RWPE1 (cell line): ENCODE measurements at regions not wholly inside any gene's neighbourhood (a gene's known extent, or its start where the extent isn't known, plus 50 kb on each side); places are given as distances from the start of the nearest gene placed in this dataset.

Experiments used
- CTCF ChIA-PET: fragments of 350-600 bp; sonication (Branson Sonifier 250); formaldehyde crosslinking; extraction: SDS; loops from one replicate; lab custom pipeline; 2021; lab: Yijun Ruan, JAX
- POLR2A ChIA-PET: fragments of 400-600 bp; formaldehyde crosslinking; extraction: SDS; loops from one replicate; lab custom pipeline; 2020; ENCODE audit warnings: antibody characterized with exemption; ENCODE audit not compliant: low non-redundant PET; lab: Yijun Ruan, JAX
- DNase-seq: peaks from one replicate; pipeline ENCODE4 v3.0.0; 2012; ENCODE audit warnings: low spot score
- H3K27ac ChIP-seq: fragments of 450-650 bp; 2 replicates; pipeline ENCODE4 v1.5.1; 2017
- CTCF ChIP-seq: fragments of 450-650 bp; conservative IDR thresholded peaks from 2 replicates; pipeline ENCODE4 v1.5.1; 2017; ENCODE audit warnings: low read depth, mild to moderate bottlenecking

- no peak overlapping the region for H3K27ac ChIP-seq
- no peak for DNase-seq
- ChIA-PET POLR2A (no interaction called here), CTCF (no interaction called here)
- no peak for TF ChIP-seq CTCF
These were observed 154.2 kb downstream of the SHOX start for GRCh38 chrX:784829-785228.

- DNase-seq: no peak
- no peak overlapping the region for H3K27ac ChIP-seq
- CTCF ChIA-PET: no interaction called here
- POLR2A ChIA-PET: no interaction called here
- TF ChIP-seq CTCF: no peak
These were observed 150.9 kb downstream of the SHOX start for GRCh38 chrX:781224-782204.

GRCh38 chrX:776529-777230 lies 146.1 kb downstream of the SHOX start:
- DNase-seq: peak; percentile 1
- TF ChIP-seq CTCF: no peak
- no peak overlapping the region for H3K27ac ChIP-seq
- ChIA-PET POLR2A (no interaction called here), CTCF (no interaction called here)

- no peak for TF ChIP-seq CTCF
- CTCF ChIA-PET: no interaction called here
- no peak for DNase-seq
- no peak overlapping the region for H3K27ac ChIP-seq
- POLR2A ChIA-PET: no interaction called here
These were observed 145.5 kb downstream of the SHOX start for GRCh38 chrX:776061-776460.

- DNase-seq: no peak
- H3K27ac ChIP-seq: no peak overlapping the region
- CTCF ChIA-PET: no interaction called here
- POLR2A ChIA-PET: no interaction called here
- TF ChIP-seq CTCF: no peak
These were observed 143.9 kb downstream of the SHOX start for GRCh38 chrX:774536-774935.

- POLR2A ChIA-PET: no interaction called here
- H3K27ac ChIP-seq: no peak overlapping the region
- TF ChIP-seq CTCF: no peak
- DNase-seq: no peak
- CTCF ChIA-PET: no interaction called here
These were observed 142.9 kb downstream of the SHOX start for GRCh38 chrX:773292-774025.
